Osteoblast (primary cell): ENCODE measurements at regions not wholly inside any gene's neighbourhood (a gene's known extent, or its start where the extent isn't known, plus 50 kb on each side); places are given as distances from the start of the nearest gene placed in this dataset.
"Not testable (repeated sequence)": the region's sequence is repeated elsewhere in the genome, so short reads cannot be mapped to it uniquely, and the experiment has no call there.

Experiments used
- DNase-seq: peaks from one replicate; pipeline ENCODE4 v3.0.0; 2011; ENCODE audit warnings: low spot score, mixed read lengths; ENCODE audit not compliant: insufficient read length; ENCODE audit errors: missing footprints
- H2AFZ ChIP-seq: 2 replicates; pipeline ENCODE4 v1.6.0; 2011; ENCODE audit warnings: mild to moderate bottlenecking, low read length
- H3K27ac ChIP-seq: 2 replicates; pipeline ENCODE4 v1.5.1; 2011; ENCODE audit warnings: mild to moderate bottlenecking, low read depth, low read length, moderate library complexity
- H3K27me3 ChIP-seq: 2 replicates; pipeline ENCODE4 v1.6.0; 2012; ENCODE audit warnings: mild to moderate bottlenecking, control low read depth, inconsistent platforms, low read length, moderate library complexity; ENCODE audit not compliant: insufficient read depth
- H3K36me3 ChIP-seq: 2 replicates; pipeline ENCODE4 v1.5.1; 2011; ENCODE audit warnings: mild to moderate bottlenecking, low read length, control low read depth, moderate library complexity; ENCODE audit not compliant: insufficient read depth
- H3K4me1 ChIP-seq: 2 replicates; pipeline ENCODE4 v1.5.1; 2011; ENCODE audit warnings: mild to moderate bottlenecking, low read length, control low read depth, moderate library complexity; ENCODE audit not compliant: insufficient read depth
- H3K4me2 ChIP-seq: 2 replicates; pipeline ENCODE4 v1.6.0; 2011; ENCODE audit warnings: mild to moderate bottlenecking, low read length; ENCODE audit not compliant: insufficient read depth
- H3K4me3 ChIP-seq: fragments of 200-600 bp; sonication (generic); 3 replicates; pipeline ENCODE4 v1.5.1; 2012; ENCODE audit warnings: mild to moderate bottlenecking, low read length, inconsistent platforms; ENCODE audit not compliant: insufficient read depth
- H3K79me2 ChIP-seq: 2 replicates; pipeline ENCODE4 v1.6.0; 2012; ENCODE audit warnings: mild to moderate bottlenecking, low read length, control low read depth, inconsistent platforms; ENCODE audit not compliant: insufficient read depth
- H3K9me3 ChIP-seq: 2 replicates; pipeline ENCODE4 v1.5.1; 2011; ENCODE audit warnings: low read depth, low read length, control low read depth
- H4K20me1 ChIP-seq: 2 replicates; pipeline ENCODE4 v1.6.0; 2012; ENCODE audit warnings: mild to moderate bottlenecking, low read length, control low read depth; ENCODE audit not compliant: insufficient read depth
- TF ChIP-seq, protein P1 (sequence below): IDR thresholded peaks from 2 replicates; pipeline ENCODE4 v1.5.1; 2011; ENCODE audit warnings: mild to moderate bottlenecking, low read depth, low read length, moderate library complexity; ENCODE audit errors: extremely low read depth

DNA sequence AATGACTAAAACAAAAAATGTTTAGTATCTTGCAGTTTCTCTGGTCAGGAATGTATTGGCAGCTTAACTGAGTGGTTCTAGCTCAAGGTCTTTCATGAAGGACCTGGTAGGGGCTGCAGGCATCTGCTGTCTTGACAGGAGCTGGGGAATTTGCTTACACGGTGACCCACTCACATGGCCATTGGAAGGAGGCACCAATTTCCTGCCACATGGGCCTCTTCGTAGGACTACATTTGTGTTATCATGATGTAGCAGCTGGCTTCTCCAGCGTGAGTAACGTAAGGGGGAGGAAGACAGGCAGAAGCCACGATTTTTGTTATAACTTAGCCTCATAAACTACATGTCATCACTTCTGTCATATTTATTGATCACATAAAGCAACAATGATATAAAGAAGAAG, 376.3 kb downstream of the AMY1C start:
- H3K4me3 ChIP-seq, result no peak overlapping the region
- no peak overlapping the region for H3K27ac ChIP-seq
- TF ChIP-seq, protein P1, sequence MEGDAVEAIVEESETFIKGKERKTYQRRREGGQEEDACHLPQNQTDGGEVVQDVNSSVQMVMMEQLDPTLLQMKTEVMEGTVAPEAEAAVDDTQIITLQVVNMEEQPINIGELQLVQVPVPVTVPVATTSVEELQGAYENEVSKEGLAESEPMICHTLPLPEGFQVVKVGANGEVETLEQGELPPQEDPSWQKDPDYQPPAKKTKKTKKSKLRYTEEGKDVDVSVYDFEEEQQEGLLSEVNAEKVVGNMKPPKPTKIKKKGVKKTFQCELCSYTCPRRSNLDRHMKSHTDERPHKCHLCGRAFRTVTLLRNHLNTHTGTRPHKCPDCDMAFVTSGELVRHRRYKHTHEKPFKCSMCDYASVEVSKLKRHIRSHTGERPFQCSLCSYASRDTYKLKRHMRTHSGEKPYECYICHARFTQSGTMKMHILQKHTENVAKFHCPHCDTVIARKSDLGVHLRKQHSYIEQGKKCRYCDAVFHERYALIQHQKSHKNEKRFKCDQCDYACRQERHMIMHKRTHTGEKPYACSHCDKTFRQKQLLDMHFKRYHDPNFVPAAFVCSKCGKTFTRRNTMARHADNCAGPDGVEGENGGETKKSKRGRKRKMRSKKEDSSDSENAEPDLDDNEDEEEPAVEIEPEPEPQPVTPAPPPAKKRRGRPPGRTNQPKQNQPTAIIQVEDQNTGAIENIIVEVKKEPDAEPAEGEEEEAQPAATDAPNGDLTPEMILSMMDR, result no peak
- no peaks in the 10 kb centered on the region for H3K9me3 ChIP-seq
- no peak for DNase-seq
- no peaks in the 10 kb centered on the region for H4K20me1 ChIP-seq
- H3K4me2 ChIP-seq, result no peak overlapping the region
- no peaks in the 10 kb centered on the region for H3K36me3 ChIP-seq
- H3K4me1 ChIP-seq, result no peaks in the 10 kb centered on the region
- no peaks in the 10 kb centered on the region for H3K27me3 ChIP-seq
- no peaks in the 10 kb centered on the region for H3K79me2 ChIP-seq
- H2AFZ ChIP-seq, result no peak overlapping the region

DNA sequence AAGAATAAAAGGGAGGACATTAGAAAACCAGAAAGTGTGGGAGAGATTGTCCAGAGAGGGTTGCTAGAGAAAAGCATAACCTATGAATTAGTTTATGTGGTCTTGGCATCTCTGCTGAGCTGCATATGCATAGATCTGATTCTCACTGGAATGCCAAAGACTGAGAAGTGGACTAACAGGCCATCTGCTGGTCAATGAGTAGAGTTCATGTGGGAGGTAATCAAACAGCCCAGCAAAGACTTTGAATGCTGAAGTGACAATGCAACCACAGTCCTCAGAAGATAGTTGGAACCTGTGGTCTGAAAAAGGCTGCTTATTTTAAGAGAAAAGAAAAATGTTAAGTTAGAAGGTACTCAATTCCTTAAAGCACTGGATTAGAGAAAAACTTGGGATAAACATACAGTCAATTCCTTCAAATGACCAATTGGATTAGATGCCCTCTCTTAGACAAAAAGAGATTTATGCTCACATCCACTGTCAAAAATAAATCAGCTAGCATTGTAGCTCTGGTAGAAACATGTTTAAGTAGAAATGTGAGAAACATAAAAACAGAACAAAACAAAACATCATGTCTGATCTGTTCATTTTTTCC, 382.8 kb downstream of the AMY1C start:
- H3K9me3 ChIP-seq, result no peaks in the 10 kb centered on the region
- TF ChIP-seq, protein P1, result no peak
- H3K27ac ChIP-seq, result no peak overlapping the region
- no peaks in the 10 kb centered on the region for H3K36me3 ChIP-seq
- no peaks in the 10 kb centered on the region for H3K27me3 ChIP-seq
- no peaks in the 10 kb centered on the region for H3K79me2 ChIP-seq
- no peak overlapping the region for H3K4me3 ChIP-seq
- no peak overlapping the region for H2AFZ ChIP-seq
- no peak for DNase-seq
- H4K20me1 ChIP-seq, result no peaks in the 10 kb centered on the region
- H3K4me1 ChIP-seq, result no peaks in the 10 kb centered on the region
- no peak overlapping the region for H3K4me2 ChIP-seq

DNA sequence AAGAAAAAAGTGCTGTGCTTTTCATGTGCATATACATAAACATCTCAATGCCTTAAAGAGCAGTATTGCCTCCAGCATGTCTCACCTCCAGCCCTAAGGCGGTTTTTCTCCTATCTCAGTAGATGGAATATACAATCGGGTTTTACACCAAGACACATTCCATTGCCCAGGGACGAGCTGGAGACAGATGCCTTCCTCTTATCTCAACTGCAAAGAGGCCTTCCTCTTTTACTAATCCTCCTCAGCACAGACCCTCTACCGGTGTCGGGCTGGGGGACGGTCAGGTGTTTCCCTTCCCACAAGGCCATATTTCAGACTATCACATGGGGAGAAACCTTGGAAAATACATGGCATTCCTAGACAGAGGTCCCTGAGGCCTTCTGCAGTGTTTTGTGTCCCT, 385.3 kb downstream of the AMY1C start:
- not testable (repeated sequence) for H3K4me3 ChIP-seq, DNase-seq, H4K20me1 ChIP-seq, H3K4me2 ChIP-seq, H3K9me3 ChIP-seq, H2AFZ ChIP-seq, H3K36me3 ChIP-seq, H3K27ac ChIP-seq, H3K79me2 ChIP-seq, H3K27me3 ChIP-seq, H3K4me1 ChIP-seq

DNA sequence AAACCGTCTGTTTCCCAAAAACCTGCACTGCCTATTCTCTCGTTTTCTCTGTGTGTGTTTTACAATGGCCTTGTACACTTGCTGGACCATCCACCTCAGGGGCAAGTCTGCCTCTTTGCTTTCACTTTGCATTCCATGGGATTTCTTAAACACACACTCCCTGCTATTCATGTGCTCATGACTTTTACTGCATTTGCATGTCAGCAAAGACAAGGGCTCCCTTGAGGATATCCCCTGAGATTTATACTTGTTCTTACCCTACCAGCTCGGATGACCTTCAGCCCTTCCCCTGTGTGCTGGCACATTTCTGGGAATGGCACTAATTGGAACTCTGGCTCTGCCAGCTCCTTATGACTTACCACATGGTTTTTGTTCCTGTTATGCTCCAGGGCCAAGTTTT, 386.9 kb downstream of the AMY1C start:
- Histone ChIP-seq H3K4me1 (no peaks in the 10 kb centered on the region), H3K27ac (no peak overlapping the region), H3K4me3 (no peak overlapping the region), H3K4me2 (no peak overlapping the region), H3K36me3 (no peaks in the 10 kb centered on the region), H4K20me1 (no peaks in the 10 kb centered on the region), H3K9me3 (no peaks in the 10 kb centered on the region), H2AFZ (no peak overlapping the region), H3K27me3 (no peaks in the 10 kb centered on the region), H3K79me2 (no peaks in the 10 kb centered on the region)
- no peak for DNase-seq
- TF ChIP-seq, protein P1, result no peak
